ENCODE measurements at regions not wholly inside any gene's neighbourhood (a gene's known extent, or its start where the extent isn't known, plus 50 kb on each side); places are given as distances from the start of the nearest gene placed in this dataset.

DNA sequence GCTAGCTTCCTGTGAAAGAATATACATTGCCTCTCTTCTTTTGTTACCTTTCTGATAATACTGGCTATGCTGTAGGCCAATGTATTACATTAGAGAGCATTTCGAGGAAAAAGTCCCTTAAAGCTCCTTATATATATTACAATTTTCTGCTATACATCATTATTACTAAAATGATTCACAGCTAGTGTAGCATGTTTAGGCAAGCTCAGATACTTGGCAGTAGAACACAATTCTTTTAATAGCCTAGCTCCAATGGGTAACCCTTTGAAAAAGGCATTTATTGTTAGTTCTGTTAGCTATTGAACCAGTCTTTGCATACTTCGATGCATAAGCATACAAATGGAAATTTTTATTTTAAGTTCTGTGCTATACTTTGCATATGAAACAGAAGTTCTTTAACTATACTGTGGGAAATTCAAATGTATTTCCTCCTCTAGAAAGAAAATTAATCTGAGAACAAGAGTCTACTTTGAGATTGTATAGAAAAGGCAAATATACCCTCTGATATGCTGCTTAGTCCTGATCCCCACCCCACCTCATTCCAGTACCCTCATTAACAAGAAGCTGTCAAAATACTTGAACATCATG is 55.6 kb upstream of the SKAP2 start:
- no peaks in the 10 kb centered on the region for H3K9me3 ChIP-seq (ENCODE audit: low read length)
- H3K9ac ChIP-seq (ENCODE audit: low read length) = no peak overlapping the region
- H3K27ac ChIP-seq (ENCODE audit: low read length) = no peak overlapping the region
- H3K4me3 ChIP-seq (ENCODE audit: low read length) = no peak overlapping the region
- no peak overlapping the region for H2AFZ ChIP-seq (ENCODE audit: low read depth, low read length)
- TF ChIP-seq EZH2 (IDR thresholded peaks at IDR 0.05; ENCODE audit: borderline replicate concordance, insufficient read depth, low read length, poor library complexity, severe bottlenecking) (no peak), MXI1 (conservative IDR thresholded peaks at IDR 0.05; ENCODE audit: poor library complexity, severe bottlenecking) (no peak), RAD21 (conservative IDR thresholded peaks at IDR 0.05) (no peak), TAF1 (IDR thresholded peaks at IDR 0.05; ENCODE audit: low read depth) (no peak), EP300 (conservative IDR thresholded peaks at IDR 0.05; ENCODE audit: poor library complexity, severe bottlenecking) (no peak), SMC3 (conservative IDR thresholded peaks at IDR 0.05; ENCODE audit: poor library complexity) (no peak), POLR2AphosphoS5 (IDR thresholded peaks at IDR 0.05) (no peak)
- TF ChIP-seq, protein P1, sequence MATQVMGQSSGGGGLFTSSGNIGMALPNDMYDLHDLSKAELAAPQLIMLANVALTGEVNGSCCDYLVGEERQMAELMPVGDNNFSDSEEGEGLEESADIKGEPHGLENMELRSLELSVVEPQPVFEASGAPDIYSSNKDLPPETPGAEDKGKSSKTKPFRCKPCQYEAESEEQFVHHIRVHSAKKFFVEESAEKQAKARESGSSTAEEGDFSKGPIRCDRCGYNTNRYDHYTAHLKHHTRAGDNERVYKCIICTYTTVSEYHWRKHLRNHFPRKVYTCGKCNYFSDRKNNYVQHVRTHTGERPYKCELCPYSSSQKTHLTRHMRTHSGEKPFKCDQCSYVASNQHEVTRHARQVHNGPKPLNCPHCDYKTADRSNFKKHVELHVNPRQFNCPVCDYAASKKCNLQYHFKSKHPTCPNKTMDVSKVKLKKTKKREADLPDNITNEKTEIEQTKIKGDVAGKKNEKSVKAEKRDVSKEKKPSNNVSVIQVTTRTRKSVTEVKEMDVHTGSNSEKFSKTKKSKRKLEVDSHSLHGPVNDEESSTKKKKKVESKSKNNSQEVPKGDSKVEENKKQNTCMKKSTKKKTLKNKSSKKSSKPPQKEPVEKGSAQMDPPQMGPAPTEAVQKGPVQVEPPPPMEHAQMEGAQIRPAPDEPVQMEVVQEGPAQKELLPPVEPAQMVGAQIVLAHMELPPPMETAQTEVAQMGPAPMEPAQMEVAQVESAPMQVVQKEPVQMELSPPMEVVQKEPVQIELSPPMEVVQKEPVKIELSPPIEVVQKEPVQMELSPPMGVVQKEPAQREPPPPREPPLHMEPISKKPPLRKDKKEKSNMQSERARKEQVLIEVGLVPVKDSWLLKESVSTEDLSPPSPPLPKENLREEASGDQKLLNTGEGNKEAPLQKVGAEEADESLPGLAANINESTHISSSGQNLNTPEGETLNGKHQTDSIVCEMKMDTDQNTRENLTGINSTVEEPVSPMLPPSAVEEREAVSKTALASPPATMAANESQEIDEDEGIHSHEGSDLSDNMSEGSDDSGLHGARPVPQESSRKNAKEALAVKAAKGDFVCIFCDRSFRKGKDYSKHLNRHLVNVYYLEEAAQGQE (IDR thresholded peaks at IDR 0.05; ENCODE audit: borderline replicate concordance) = no peak
- TF ChIP-seq, protein P2, sequence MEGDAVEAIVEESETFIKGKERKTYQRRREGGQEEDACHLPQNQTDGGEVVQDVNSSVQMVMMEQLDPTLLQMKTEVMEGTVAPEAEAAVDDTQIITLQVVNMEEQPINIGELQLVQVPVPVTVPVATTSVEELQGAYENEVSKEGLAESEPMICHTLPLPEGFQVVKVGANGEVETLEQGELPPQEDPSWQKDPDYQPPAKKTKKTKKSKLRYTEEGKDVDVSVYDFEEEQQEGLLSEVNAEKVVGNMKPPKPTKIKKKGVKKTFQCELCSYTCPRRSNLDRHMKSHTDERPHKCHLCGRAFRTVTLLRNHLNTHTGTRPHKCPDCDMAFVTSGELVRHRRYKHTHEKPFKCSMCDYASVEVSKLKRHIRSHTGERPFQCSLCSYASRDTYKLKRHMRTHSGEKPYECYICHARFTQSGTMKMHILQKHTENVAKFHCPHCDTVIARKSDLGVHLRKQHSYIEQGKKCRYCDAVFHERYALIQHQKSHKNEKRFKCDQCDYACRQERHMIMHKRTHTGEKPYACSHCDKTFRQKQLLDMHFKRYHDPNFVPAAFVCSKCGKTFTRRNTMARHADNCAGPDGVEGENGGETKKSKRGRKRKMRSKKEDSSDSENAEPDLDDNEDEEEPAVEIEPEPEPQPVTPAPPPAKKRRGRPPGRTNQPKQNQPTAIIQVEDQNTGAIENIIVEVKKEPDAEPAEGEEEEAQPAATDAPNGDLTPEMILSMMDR (IDR thresholded peaks at IDR 0.05; ENCODE audit: poor library complexity, severe bottlenecking) = no peak
- no peak overlapping the region for H3K4me2 ChIP-seq (ENCODE audit: low read length)
- no peaks in the 10 kb centered on the region for H3K9me2 ChIP-seq (ENCODE audit: insufficient read depth, low read length)
- H3K79me2 ChIP-seq (replicated peaks; ENCODE audit: insufficient read depth, low read length) = no peaks in the 10 kb centered on the region
- no peaks in the 10 kb centered on the region for H3K36me3 ChIP-seq (ENCODE audit: insufficient read depth, low read length)
- no peaks in the 10 kb centered on the region for H3F3A ChIP-seq (ENCODE audit: insufficient read depth, low read length, poor library complexity, severe bottlenecking)
- H4K20me1 ChIP-seq (ENCODE audit: insufficient read depth) = no peaks in the 10 kb centered on the region
- H3K27me3 ChIP-seq (ENCODE audit: insufficient read depth, low read depth, low read length) = no peaks in the 10 kb centered on the region

DNA sequence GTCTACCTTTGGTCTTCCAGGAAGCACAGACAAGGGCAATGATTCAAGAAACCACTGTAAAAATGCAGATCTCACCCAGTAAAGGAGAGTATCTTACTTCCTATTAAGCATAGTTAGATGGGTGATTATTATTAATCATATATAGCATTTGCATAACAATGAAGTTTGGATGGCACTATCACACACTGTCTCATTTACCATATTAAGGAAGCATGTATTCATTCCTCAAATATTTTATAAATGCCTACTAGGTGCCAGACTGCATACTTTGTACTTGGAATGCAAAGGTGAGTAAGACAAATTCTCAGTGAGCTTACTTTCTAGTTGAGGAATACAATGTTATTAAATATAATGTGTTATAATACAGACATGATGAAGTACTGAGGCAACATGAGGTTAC is 53.9 kb upstream of the SKAP2 start:
- Histone ChIP-seq H3F3A (ENCODE audit: insufficient read depth, low read length, poor library complexity, severe bottlenecking) (no peaks in the 10 kb centered on the region), H3K27ac (ENCODE audit: low read length) (no peak overlapping the region), H2AFZ (ENCODE audit: low read depth, low read length) (no peak overlapping the region), H3K36me3 (ENCODE audit: insufficient read depth, low read length) (no peaks in the 10 kb centered on the region), H3K9ac (ENCODE audit: low read length) (no peak overlapping the region), H3K79me2 (replicated peaks; ENCODE audit: insufficient read depth, low read length) (no peaks in the 10 kb centered on the region), H3K9me3 (ENCODE audit: low read length) (no peaks in the 10 kb centered on the region), H3K4me2 (ENCODE audit: low read length) (no peak overlapping the region), H3K4me3 (ENCODE audit: low read length) (no peak overlapping the region), H3K9me2 (ENCODE audit: insufficient read depth, low read length) (no peaks in the 10 kb centered on the region), H3K27me3 (ENCODE audit: insufficient read depth, low read depth, low read length) (no peaks in the 10 kb centered on the region), H4K20me1 (ENCODE audit: insufficient read depth) (no peaks in the 10 kb centered on the region)
- no peak for TF ChIP-seq POLR2AphosphoS5 (IDR thresholded peaks at IDR 0.05)
- no peak for TF ChIP-seq EP300 (conservative IDR thresholded peaks at IDR 0.05; ENCODE audit: poor library complexity, severe bottlenecking)
